C4-2B (cell line): ENCODE measurements at regions not wholly inside any gene's neighbourhood (a gene's known extent, or its start where the extent isn't known, plus 50 kb on each side); places are given as distances from the start of the nearest gene placed in this dataset.

ENCODE experiments used
- H3K27ac ChIP-seq: fragments of 450-650 bp; 2 replicates; pipeline ENCODE4 v1.5.1; 2017
- CTCF ChIP-seq: fragments of 450-650 bp; conservative IDR thresholded peaks from 2 replicates; pipeline ENCODE4 v1.5.1; 2017; ENCODE audit warnings: mild to moderate bottlenecking
- ZFX ChIP-seq: fragments of 450-650 bp; IDR thresholded peaks from 2 replicates; pipeline ENCODE4 v1.6.1; 2017

GRCh38 chr1:218200979-218201378 is 84.1 kb upstream of the RRP15 start:
- H3K27ac ChIP-seq, result no peak overlapping the region
- TF ChIP-seq CTCF (no peak), ZFX (no peak)

- TF ChIP-seq ZFX, result no peak
- no peak for TF ChIP-seq CTCF
- no peak overlapping the region for H3K27ac ChIP-seq
Observed at GRCh38 chr1:218201601-218202000, 83.5 kb upstream of the RRP15 start.

- TF ChIP-seq ZFX (no peak), CTCF (no peak)
- H3K27ac ChIP-seq, result no peak overlapping the region
Observed at GRCh38 chr1:218205721-218206120, 79.4 kb upstream of the RRP15 start.

GRCh38 chr1:218207194-218207593 is 77.9 kb upstream of the RRP15 start:
- H3K27ac ChIP-seq, result no peak overlapping the region

GRCh38 chr1:218209351-218209861 is 75.7 kb upstream of the RRP15 start:
- TF ChIP-seq CTCF, result no peak
- no peak for TF ChIP-seq ZFX
- H3K27ac ChIP-seq, result no peak overlapping the region

More at GRCh38 chr1:218207194-218207593, 77.9 kb upstream of the RRP15 start:
- TF ChIP-seq ZFX (no peak), CTCF (no peak)

- no peak overlapping the region for H3K27ac ChIP-seq
- TF ChIP-seq ZFX, result no peak
Observed at GRCh38 chr1:218211241-218211640, 73.9 kb upstream of the RRP15 start.

GRCh38 chr1:218217040-218217439 is 68.1 kb upstream of the RRP15 start:
- TF ChIP-seq ZFX (no peak), CTCF (no peak)
- no peak overlapping the region for H3K27ac ChIP-seq

- TF ChIP-seq CTCF, result no peak
- no peak for TF ChIP-seq ZFX
- no peak overlapping the region for H3K27ac ChIP-seq
Observed at GRCh38 chr1:218219460-218219859, 65.6 kb upstream of the RRP15 start.
